Psoas muscle (tissue), 7 donors: ENCODE measurements at regions not wholly inside any gene's neighbourhood (a gene's known extent, or its start where the extent isn't known, plus 50 kb on each side); places are given as distances from the start of the nearest gene placed in this dataset.

Source experiments
- ATAC-seq, 4 donors: fragments of 200-7000 bp; cut with Tn5 transposase; one replicate each; pipeline ENCODE4 v1.9.1; 2020; ENCODE audit warnings: moderate library complexity in 3 of 4, mild to moderate bottlenecking in 2 of 4
- DNase-seq, 2 donors: peaks; one replicate each; pipeline ENCODE4 v3.0.0-alpha.2; 2020
- H3K27ac ChIP-seq: fragments of 200-600 bp; one replicate; pipeline ENCODE4 v1.8.0; 2022
- H3K27me3 ChIP-seq, 3 donors: fragments of 200-600 bp in 1 of 3; one replicate each; pipeline versions ENCODE4 v1.6.1 to v1.8.0; 2013 to 2022; ENCODE audit warnings: low read length in 2 of 3, mild to moderate bottlenecking in 2 of 3, moderate library complexity in 1 of 3; ENCODE audit not compliant: insufficient read depth in 3 of 3
- H3K36me3 ChIP-seq, 2 donors: fragments of 200-600 bp in 1 of 2; one replicate each; pipeline versions ENCODE4 v1.6.1 to v1.8.0; 2013 to 2022; ENCODE audit warnings: low read depth in 1 of 2, mild to moderate bottlenecking in 1 of 2, moderate library complexity in 1 of 2; ENCODE audit not compliant: insufficient read depth in 1 of 2
- H3K4me1 ChIP-seq: fragments of 200-600 bp; one replicate; pipeline ENCODE4 v1.8.0; 2022
- H3K4me3 ChIP-seq: fragments of 200-600 bp; one replicate; pipeline ENCODE4 v1.8.0; 2022; ENCODE audit warnings: mild to moderate bottlenecking
- H3K9me3 ChIP-seq: fragments of 200-600 bp; one replicate; pipeline ENCODE4 v1.8.0; 2022
- CTCF ChIP-seq: fragments of 200-600 bp; IDR thresholded peaks from one replicate; pipeline ENCODE4 v1.8.0; 2022; ENCODE audit warnings: antibody characterized with exemption
- WGBS, 3 donors: extraction: QIAGEN DNeasy Blood & Tissue Kit; methylation state at CpG; one replicate each; pipeline versions ENCODE4 v1.1.6 to v1.1.7; 2013; 5-methylcytosine and 5-hydroxymethylcytosine counted together
- intact Hi-C, 2 donors: fragments of 100-400 bp; cut with DNase I; formaldehyde crosslinking; loops; one replicate each; pipeline versions ENCODE4 v1.11.0 to v1.14.2; 2022
- donor health status: healthy with polysubstance abuse.
- donor health status: DM: no; HTN: no; CAD: no; lungs with moderate emphysema.
- donor health status: Bipolar disorder and iron deficiency.
- donor health status: healthy.
- donor health status: DM: yes; HTN: yes; CAD: no.
- donor health status: DM: no; HTN: no; CAD: no.
- donor health status: DM: yes; HTN: yes; CAD: no.

GRCh38 chr1:175840787-175841186 lies 97.4 kb upstream of the TNR start:
- no peaks in the 10 kb centered on the region for H3K36me3 ChIP-seq
- H3K27me3 ChIP-seq = peaks cover 0 to 2% (median 0%) of the 10 kb centered on the region in 3 donors
- DNase-seq (no peak), ATAC-seq (no peak)
- H3K4me3 ChIP-seq = no peak overlapping the region
- H3K27ac ChIP-seq = no peak overlapping the region
- no peaks in the 10 kb centered on the region for H3K9me3 ChIP-seq
- no peaks in the 10 kb centered on the region for H3K4me1 ChIP-seq
- intact Hi-C loops = no loop called here
- TF ChIP-seq CTCF = no peak
- 56 to 67% (median 62%) methylated on average over 5 of the region's 5 CpGs for WGBS, 3 donors

GRCh38 chr1:175839779-175840669 lies 96.6 kb upstream of the TNR start:
- no peaks in the 10 kb centered on the region for H3K9me3 ChIP-seq
- H3K36me3 ChIP-seq = no peaks in the 10 kb centered on the region
- no peak for DNase-seq
- no peak overlapping the region for H3K4me3 ChIP-seq
- no peak overlapping the region for H3K27ac ChIP-seq
- peaks cover 0 to 2% (median 0%) of the 10 kb centered on the region in 3 donors for H3K27me3 ChIP-seq
- TF ChIP-seq CTCF = no peak
- no peaks in the 10 kb centered on the region for H3K4me1 ChIP-seq
- intact Hi-C loops = no loop called here
- WGBS, 3 donors = 24 to 27% (median 26%) methylated on average over 9 of the region's 9 CpGs
- peak in 3 of 4 donors; percentile 65 to 94 (median 76) for ATAC-seq

- DNase-seq (no peak), ATAC-seq (no peak)
- Histone ChIP-seq H3K4me1 (no peaks in the 10 kb centered on the region), H3K27ac (no peak overlapping the region), H3K36me3 (no peaks in the 10 kb centered on the region), H3K9me3 (no peaks in the 10 kb centered on the region), H3K4me3 (no peak overlapping the region), H3K27me3 (no peaks in the 10 kb centered on the region)
- WGBS, 3 donors = 94 to 100% (median 95%) methylated on average over 1 of the region's 1 CpG
- no peak for TF ChIP-seq CTCF
- intact Hi-C loops = no loop called here
Observed at GRCh38 chr1:175834597-175834996, 91.2 kb upstream of the TNR start.

GRCh38 chr1:175833951-175834350 lies 90.6 kb upstream of the TNR start:
- ATAC-seq (no peak), DNase-seq (no peak)
- Histone ChIP-seq H3K27ac (no peak overlapping the region), H3K4me3 (no peak overlapping the region), H3K27me3 (no peaks in the 10 kb centered on the region), H3K9me3 (no peaks in the 10 kb centered on the region), H3K4me1 (no peaks in the 10 kb centered on the region), H3K36me3 (no peaks in the 10 kb centered on the region)
- TF ChIP-seq CTCF = no peak
- 39 to 56% (median 50%) methylated on average over 3 of the region's 3 CpGs for WGBS, 3 donors
- intact Hi-C loops = no loop called here
